Glutamatergic neuron (in vitro differentiated cells): ENCODE measurements at regions not wholly inside any gene's neighbourhood (a gene's known extent, or its start where the extent isn't known, plus 50 kb on each side); places are given as distances from the start of the nearest gene placed in this dataset.

ENCODE experiments used
- DNase-seq: peaks from one replicate; pipeline ENCODE4 v3.0.0; 2022
- H3K27ac Mint-ChIP-seq: one replicate; pipeline ENCODE4 v1.8.0; 2020; ENCODE audit warnings: mild to moderate bottlenecking, mixed read lengths, inconsistent platforms; ENCODE audit not compliant: unreplicated experiment
- H3K27me3 Mint-ChIP-seq: one replicate; pipeline ENCODE4 v1.8.0; 2020; ENCODE audit warnings: mild to moderate bottlenecking, moderate library complexity, mixed read lengths, inconsistent platforms; ENCODE audit not compliant: unreplicated experiment
- H3K36me3 Mint-ChIP-seq: one replicate; pipeline ENCODE4 v1.8.0; 2020; ENCODE audit warnings: mild to moderate bottlenecking, mixed read lengths, inconsistent platforms; ENCODE audit not compliant: unreplicated experiment
- H3K4me1 Mint-ChIP-seq: one replicate; pipeline ENCODE4 v1.8.0; 2020; ENCODE audit warnings: mild to moderate bottlenecking, low read depth, mixed read lengths, inconsistent platforms; ENCODE audit not compliant: unreplicated experiment
- H3K4me3 Mint-ChIP-seq: one replicate; pipeline ENCODE4 v1.8.0; 2020; ENCODE audit warnings: mild to moderate bottlenecking, mixed read lengths, inconsistent platforms; ENCODE audit not compliant: unreplicated experiment
- H3K9me3 Mint-ChIP-seq: one replicate; pipeline ENCODE4 v1.8.0; 2020; ENCODE audit warnings: mild to moderate bottlenecking, moderate library complexity, mixed read lengths, inconsistent platforms; ENCODE audit not compliant: unreplicated experiment
- TF ChIP-seq, protein P1 (sequence below): fragments of 200-600 bp; sonication (generic); IDR thresholded peaks from one replicate; pipeline ENCODE4 v1.5.0; 2021; ENCODE audit not compliant: partially characterized antibody, unreplicated experiment

DNA sequence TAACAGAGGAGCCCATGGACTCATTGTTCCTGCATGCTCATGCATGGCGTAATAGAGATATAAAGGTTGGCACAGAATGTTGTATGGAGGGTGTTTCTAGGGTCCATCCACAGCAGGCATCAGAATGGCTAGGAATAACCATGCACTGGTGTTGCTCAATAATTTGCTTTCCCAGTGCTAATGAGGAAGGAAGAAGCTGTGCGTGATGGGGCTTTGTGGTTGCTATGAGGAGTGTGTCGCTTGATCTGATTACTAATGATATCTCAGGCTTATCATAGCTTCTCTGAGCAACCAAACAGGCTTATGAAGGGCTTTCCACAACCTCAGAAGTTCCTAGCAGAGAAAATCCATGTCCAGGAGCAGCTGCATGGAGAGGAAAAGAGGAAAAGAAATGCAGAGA, 151.3 kb upstream of the TRPC7 start:
- Mint-ChIP-seq H3K36me3 (no peaks in the 10 kb centered on the region), H3K9me3 (no peaks in the 10 kb centered on the region), H3K4me3 (no peak overlapping the region), H3K4me1 (peaks cover 4% of the 10 kb centered on the region), H3K27me3 (no peaks in the 10 kb centered on the region), H3K27ac (no peak overlapping the region)
- TF ChIP-seq, protein P1, sequence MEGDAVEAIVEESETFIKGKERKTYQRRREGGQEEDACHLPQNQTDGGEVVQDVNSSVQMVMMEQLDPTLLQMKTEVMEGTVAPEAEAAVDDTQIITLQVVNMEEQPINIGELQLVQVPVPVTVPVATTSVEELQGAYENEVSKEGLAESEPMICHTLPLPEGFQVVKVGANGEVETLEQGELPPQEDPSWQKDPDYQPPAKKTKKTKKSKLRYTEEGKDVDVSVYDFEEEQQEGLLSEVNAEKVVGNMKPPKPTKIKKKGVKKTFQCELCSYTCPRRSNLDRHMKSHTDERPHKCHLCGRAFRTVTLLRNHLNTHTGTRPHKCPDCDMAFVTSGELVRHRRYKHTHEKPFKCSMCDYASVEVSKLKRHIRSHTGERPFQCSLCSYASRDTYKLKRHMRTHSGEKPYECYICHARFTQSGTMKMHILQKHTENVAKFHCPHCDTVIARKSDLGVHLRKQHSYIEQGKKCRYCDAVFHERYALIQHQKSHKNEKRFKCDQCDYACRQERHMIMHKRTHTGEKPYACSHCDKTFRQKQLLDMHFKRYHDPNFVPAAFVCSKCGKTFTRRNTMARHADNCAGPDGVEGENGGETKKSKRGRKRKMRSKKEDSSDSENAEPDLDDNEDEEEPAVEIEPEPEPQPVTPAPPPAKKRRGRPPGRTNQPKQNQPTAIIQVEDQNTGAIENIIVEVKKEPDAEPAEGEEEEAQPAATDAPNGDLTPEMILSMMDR: no peak
- no peak for DNase-seq

DNA sequence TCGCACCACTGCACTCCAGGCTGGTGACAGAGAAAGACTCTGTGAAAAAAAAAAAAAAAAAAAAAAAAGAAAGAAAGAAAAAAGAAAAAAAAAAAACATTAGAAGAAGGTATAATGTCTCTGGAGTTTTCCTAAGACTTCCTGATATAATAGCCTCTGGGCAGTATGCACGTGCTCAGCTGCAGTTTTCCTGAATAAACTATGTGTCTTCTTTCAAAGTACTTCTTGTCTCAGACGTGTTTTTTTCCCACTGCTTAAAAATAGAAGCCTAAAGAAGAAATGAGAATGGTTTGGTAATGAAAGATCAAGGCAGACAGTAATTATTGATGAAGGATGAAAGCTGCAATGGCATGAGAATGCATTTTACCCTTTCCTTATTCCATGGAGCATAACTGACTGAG, 148.1 kb upstream of the TRPC7 start:
- H3K36me3 Mint-ChIP-seq: no peaks in the 10 kb centered on the region
- no peak overlapping the region for H3K4me3 Mint-ChIP-seq
- peaks cover 4% of the 10 kb centered on the region for H3K4me1 Mint-ChIP-seq
- TF ChIP-seq, protein P1: no peak
- H3K27me3 Mint-ChIP-seq: no peaks in the 10 kb centered on the region
- H3K27ac Mint-ChIP-seq: no peak overlapping the region
- no peak for DNase-seq
- no peaks in the 10 kb centered on the region for H3K9me3 Mint-ChIP-seq

DNA sequence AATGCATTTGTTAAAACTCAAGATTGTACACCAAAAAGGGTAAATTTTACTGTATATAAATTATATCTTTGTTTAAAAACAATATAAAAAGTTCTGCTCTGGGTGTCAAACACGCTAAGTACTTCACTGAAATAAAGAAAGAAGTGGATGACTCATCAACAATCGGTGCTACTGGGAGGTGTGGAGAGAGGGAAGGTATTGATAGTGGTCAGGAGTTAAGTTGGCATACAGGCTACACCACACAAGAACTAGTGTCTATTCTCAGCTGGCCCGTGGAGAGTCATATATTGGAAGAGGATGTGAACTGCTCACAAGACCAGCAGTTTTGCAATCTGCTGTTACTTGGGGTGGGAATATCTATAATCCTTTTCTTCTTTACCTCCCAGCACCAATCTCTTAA, 145.7 kb upstream of the TRPC7 start:
- DNase-seq: no peak
- H3K9me3 Mint-ChIP-seq: no peaks in the 10 kb centered on the region
- H3K4me3 Mint-ChIP-seq: no peak overlapping the region
- no peaks in the 10 kb centered on the region for H3K27me3 Mint-ChIP-seq
- TF ChIP-seq, protein P1: no peak
- no peak overlapping the region for H3K27ac Mint-ChIP-seq
- H3K36me3 Mint-ChIP-seq: no peaks in the 10 kb centered on the region
- no peaks in the 10 kb centered on the region for H3K4me1 Mint-ChIP-seq

DNA sequence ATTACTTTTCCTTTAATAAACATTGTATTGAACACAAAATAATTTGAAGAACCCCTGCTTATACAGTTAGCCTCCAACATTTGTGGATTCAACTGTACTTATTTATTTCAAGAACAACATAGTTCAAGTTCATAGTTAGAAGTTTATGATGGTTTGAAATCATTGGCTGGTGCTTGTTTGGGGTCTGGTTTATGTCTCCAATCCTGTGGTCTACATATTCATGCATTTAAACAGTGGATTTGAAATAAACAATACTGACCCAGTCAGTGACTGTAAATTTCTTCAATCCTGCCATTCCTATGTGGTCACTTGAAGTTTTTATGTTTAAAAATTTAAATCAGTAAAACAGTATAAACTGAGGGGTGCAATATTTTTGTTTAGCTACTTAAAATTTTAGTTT, 145.1 kb upstream of the TRPC7 start:
- no peaks in the 10 kb centered on the region for H3K27me3 Mint-ChIP-seq
- TF ChIP-seq, protein P1: no peak
- H3K27ac Mint-ChIP-seq: no peak overlapping the region
- no peaks in the 10 kb centered on the region for H3K9me3 Mint-ChIP-seq
- H3K4me3 Mint-ChIP-seq: no peak overlapping the region
- no peaks in the 10 kb centered on the region for H3K36me3 Mint-ChIP-seq
- DNase-seq: no peak
- H3K4me1 Mint-ChIP-seq: peaks cover 4% of the 10 kb centered on the region

DNA sequence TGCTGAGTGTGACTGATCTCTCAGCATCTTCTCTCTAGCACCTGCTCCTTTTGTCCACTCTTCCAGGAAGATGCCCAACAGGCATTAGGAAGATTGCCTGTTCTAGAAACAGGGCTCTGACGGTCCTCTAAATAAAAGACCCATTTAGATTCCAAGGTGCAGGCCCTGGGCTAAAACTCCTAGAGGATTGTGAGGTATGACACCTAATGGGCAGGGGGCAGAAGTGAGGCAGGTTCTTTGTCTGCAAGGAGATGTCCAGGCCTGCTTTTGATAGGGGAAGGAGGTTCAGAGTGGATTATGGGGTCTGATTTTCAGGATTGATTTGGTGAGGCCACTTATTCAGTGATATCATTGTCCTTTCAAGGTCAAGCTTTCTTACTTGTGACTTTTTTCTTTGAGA, 140.8 kb upstream of the TRPC7 start:
- Mint-ChIP-seq H3K9me3 (peaks cover 2% of the 10 kb centered on the region), H3K36me3 (no peaks in the 10 kb centered on the region), H3K4me1 (peaks cover 5% of the 10 kb centered on the region), H3K27me3 (no peaks in the 10 kb centered on the region), H3K27ac (no peak overlapping the region), H3K4me3 (no peak overlapping the region)
- DNase-seq: no peak
- TF ChIP-seq, protein P1: no peak
